GM19351 (cell line): ENCODE measurements at regions not wholly inside any gene's neighbourhood (a gene's known extent, or its start where the extent isn't known, plus 50 kb on each side); places are given as distances from the start of the nearest gene placed in this dataset.

ENCODE experiments used
- ATAC-seq: cut with Tn5 transposase; IDR thresholded peaks from one replicate; pipeline ENCODE4 v1.9.1; 2021; ENCODE audit warnings: mild to moderate bottlenecking, moderate library complexity; ENCODE audit not compliant: unreplicated experiment

- no peak for ATAC-seq
Measured at GRCh38 chr4:18844726-18845125, 823.2 kb upstream of the LCORL start.

- no peak for ATAC-seq
Measured at GRCh38 chr4:18842431-18842830, 820.9 kb upstream of the LCORL start.

- no peak for ATAC-seq
Measured at GRCh38 chr4:18840481-18840880, 818.9 kb upstream of the LCORL start.

- no peak for ATAC-seq
Measured at GRCh38 chr4:18816228-18816895, 794.8 kb upstream of the LCORL start.

- ATAC-seq: no peak
Measured at GRCh38 chr4:18815779-18816173, 794.2 kb upstream of the LCORL start.

- no peak for ATAC-seq
Measured at GRCh38 chr4:18815081-18815778, 793.7 kb upstream of the LCORL start.

GRCh38 chr4:18813771-18814170 lies 792.2 kb upstream of the LCORL start:
- no peak for ATAC-seq

- ATAC-seq: no peak
Measured at GRCh38 chr4:18813055-18813454, 791.5 kb upstream of the LCORL start.

GRCh38 chr4:18803781-18804180 lies 782.2 kb upstream of the LCORL start:
- ATAC-seq: no peak

GRCh38 chr4:18798123-18798522 lies 776.6 kb upstream of the LCORL start:
- ATAC-seq: no peak

GRCh38 chr4:18795794-18796193 lies 774.2 kb upstream of the LCORL start:
- no peak for ATAC-seq

- no peak for ATAC-seq
Measured at GRCh38 chr4:18777190-18777930, 755.8 kb upstream of the LCORL start.

- ATAC-seq: no peak
Measured at GRCh38 chr4:18767921-18768320, 746.4 kb upstream of the LCORL start.

- no peak for ATAC-seq
Measured at GRCh38 chr4:18756671-18757070, 735.1 kb upstream of the LCORL start.

GRCh38 chr4:18754180-18754579 lies 732.6 kb upstream of the LCORL start:
- no peak for ATAC-seq

- no peak for ATAC-seq
Measured at GRCh38 chr4:18751083-18751482, 729.5 kb upstream of the LCORL start.

- no peak for ATAC-seq
Measured at GRCh38 chr4:18749391-18749790, 727.8 kb upstream of the LCORL start.

GRCh38 chr4:18736551-18736950 lies 715.0 kb upstream of the LCORL start:
- no peak for ATAC-seq

GRCh38 chr4:18735740-18736268 lies 714.2 kb upstream of the LCORL start:
- ATAC-seq: no peak

- ATAC-seq: no peak
Measured at GRCh38 chr4:18734405-18734804, 712.9 kb upstream of the LCORL start.

GRCh38 chr4:18733961-18734360 lies 712.4 kb upstream of the LCORL start:
- ATAC-seq: no peak

GRCh38 chr4:18722748-18723191 lies 701.2 kb upstream of the LCORL start:
- ATAC-seq: no peak
